Activated CD4-positive, alpha-beta T cell treated with anti-CD3 and anti-CD28 coated beads for 4 hours (primary cell): ENCODE measurements at regions not wholly inside any gene's neighbourhood (a gene's known extent, or its start where the extent isn't known, plus 50 kb on each side); places are given as distances from the start of the nearest gene placed in this dataset.
"Not testable (repeated sequence)": the region's sequence is repeated elsewhere in the genome, so short reads cannot be mapped to it uniquely, and the experiment has no call there.

Source experiments
- DNase-seq, 2 donors: peaks; one replicate each; pipeline ENCODE4 v3.0.0-alpha.2; 2020

DNA sequence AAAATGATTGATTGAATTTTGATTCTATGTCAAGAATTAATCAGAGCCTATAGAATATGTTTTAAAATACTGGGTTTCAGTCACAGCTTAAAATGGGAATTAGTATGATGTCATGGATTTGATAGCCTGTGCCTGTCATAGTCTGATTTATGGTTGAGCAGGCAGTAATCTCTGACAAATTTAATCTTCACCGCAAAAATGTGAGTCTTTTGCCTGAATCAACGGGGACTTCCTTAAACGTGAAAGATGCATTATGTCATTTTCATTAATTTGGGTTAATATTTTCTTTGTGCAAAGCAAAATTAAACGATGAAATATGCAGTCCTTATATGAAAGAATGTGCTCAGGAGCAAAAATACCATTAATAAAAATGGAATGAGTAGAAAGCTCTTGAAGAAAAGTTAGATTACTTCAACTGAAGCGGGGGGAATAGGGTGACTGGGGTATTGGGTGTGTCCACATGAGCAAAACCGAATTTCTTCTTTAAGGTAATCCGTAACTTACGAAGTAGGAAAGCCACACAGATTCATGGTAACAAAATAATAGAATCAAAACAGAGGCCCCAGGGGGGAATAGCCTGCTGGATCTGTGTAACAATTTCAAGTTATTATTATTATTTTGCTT, 339.6 kb upstream of the NOX3 start:
- no peak for DNase-seq

GRCh38 chr6:155791891-155792290, 336.3 kb upstream of the NOX3 start:
- DNase-seq, result no peak

DNA sequence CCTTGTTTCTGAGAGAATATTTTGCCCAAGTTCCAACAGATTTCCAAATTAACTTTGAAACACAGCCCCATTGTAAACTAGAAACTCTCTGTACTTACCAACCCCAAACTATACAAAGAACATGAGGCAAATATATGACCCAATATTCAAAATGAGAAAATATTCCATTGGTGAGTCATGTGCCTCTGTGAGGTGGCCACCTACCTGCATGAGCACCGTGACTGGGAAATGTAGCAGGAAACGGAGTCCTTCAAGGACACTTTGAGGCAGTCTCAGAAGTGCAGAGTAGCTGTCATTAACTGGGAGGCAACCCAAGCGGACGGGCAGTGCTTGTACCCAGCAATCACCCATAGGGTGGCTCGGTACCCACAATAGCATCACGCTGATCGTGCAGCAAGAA, 335.5 kb upstream of the NOX3 start:
- no peak for DNase-seq

DNA sequence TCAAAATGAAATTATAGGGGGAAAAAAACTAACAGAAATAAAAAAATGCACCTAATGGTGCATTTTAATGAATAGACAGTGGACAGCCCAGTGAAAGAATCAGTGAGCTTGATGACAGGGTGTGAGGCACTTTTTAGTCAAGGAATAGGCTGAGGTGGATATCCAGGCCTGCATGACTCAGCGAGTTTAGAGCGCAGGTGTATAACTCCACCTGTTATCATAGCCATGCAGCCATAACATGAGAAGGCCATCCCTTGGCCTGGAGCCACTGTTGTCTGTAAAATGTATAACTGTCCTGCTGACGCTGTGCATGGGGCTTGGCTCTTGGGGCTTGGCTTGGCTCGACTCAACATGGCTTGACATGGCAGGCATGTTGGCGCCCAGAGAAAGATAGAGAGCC, 331.5 kb upstream of the NOX3 start:
- DNase-seq, result no peak

GRCh38 chr6:155786528-155786927, 330.9 kb upstream of the NOX3 start:
- no peak for DNase-seq

GRCh38 chr6:155782739-155783459, 327.3 kb upstream of the NOX3 start:
- DNase-seq, result no peak

DNA sequence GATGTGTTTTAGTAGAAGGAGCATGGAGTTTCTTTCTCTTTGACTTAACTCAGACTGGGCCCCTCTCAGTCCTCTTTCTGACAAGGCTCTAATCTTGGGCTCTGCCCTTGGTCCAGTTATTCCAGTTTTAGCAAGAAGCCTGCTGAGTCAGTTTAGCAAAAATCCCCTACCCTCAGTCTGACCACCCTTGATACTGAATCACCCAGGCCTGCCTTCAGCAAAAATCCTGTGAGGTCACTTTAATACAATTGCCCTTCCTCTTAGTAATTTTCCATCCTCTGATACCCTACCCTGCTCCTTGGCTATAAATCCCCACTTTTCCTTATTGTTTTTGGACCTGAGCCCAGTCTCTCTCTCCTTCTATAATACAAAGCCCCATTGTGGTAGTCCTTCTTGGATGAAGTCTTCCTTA, 326.7 kb upstream of the NOX3 start:
- no peak for DNase-seq

DNA sequence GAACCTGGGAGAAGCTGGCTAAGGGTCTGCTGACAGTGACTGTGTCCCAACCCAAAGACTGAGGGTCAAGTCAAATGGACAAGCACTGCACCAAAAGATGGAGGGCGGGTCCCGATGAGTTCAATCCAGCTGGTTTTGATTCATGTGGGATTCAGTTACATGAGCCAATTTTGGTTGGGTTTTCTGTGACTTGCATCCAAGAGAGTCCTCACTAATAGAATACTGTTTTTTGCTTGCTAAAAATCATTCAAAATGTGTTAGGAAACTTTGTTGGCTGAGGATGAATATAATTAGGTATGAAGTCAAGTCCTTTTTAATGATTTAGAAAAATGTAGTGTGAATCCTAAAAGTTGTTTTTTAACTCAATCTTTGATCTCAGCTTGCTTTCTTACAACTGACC, 323.8 kb upstream of the NOX3 start:
- DNase-seq, result no peak

DNA sequence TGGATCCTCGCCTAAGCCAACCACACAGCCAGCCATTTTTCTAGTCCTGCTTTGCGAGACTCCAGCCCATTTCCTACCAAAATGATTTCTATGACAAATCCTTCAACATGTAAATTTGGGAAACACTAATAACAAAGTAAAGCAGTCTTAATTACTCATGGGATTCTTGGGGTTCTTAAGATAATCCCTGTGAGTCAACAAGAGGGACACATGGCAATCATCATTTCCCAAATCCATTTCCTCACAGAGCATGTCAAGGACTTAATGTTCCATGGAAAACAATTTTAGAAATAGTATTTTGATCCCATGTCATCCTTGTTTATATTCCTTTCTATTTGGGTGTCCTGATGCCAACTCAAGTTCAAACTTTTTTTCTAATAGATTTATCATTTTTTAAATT, 322.7 kb upstream of the NOX3 start:
- no peak for DNase-seq

DNA sequence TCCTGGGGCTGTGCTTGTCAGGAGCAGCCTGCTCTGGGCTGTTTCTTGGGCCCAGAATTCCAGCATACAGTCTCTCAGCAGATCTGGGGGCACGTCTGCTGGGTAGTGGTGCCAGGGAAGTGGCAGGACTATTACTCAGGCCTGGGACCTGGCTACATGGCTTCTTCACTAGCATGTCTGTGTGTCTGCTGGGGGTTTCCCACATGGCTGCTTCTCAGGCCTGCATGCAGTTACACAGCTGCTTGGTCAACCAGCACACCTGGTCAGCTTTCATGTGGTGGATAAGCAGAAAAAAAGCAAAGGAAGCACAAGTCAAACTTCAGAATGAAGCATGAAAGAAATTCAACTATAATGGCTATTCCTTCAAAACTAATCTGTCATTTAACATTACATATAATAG, 316.2 kb upstream of the NOX3 start:
- no peak for DNase-seq

GRCh38 chr6:155770856-155771255, 315.2 kb upstream of the NOX3 start:
- no peak for DNase-seq

GRCh38 chr6:155770313-155770712, 314.7 kb upstream of the NOX3 start:
- no peak for DNase-seq

DNA sequence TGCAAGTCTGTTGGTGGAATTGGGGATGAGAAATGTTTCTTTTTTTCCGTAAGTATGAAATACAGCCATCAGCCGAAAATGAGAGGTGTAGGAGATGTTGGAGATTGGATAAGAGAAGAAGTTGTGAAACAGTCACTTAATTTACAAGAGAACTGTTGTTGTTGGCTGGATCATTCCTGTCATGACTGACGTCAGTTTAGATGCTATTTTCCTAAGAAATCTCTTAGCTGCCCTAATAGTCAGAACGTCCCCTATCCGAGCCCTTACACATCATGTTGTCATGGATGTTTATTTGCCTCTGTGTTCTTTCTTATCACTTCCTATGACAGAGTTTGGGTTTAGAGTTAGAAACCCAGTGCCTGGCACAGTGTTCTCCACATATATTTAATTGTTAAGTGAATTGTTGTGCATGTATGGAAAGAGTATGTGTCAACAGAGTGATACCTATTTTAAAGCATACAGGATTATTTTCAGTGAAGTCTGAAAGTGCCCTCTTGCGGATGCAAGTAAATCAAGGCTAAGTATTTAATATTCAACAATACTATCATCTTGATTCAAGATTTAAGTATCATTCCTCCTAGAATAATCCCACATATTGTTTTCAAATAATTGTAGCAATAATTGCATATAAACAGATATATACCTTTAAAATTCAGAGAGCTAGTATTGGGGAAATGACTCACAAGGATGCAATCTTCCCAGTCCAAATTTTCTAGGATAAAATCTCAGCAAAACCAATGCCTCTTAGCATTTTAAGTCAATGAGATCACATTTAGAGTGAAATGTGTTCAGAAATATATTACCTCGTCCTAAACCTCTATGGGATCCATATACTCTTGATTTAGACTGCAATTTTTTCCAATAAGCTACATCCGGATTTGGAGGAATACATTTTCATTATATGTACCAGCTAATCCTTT, 309.9 kb upstream of the NOX3 start:
- no peak for DNase-seq

GRCh38 chr6:155762649-155763048, 307.0 kb upstream of the NOX3 start:
- DNase-seq, result no peak

- no peak for DNase-seq
Observed at GRCh38 chr6:155755452-155755851, 299.8 kb upstream of the NOX3 start.

DNA sequence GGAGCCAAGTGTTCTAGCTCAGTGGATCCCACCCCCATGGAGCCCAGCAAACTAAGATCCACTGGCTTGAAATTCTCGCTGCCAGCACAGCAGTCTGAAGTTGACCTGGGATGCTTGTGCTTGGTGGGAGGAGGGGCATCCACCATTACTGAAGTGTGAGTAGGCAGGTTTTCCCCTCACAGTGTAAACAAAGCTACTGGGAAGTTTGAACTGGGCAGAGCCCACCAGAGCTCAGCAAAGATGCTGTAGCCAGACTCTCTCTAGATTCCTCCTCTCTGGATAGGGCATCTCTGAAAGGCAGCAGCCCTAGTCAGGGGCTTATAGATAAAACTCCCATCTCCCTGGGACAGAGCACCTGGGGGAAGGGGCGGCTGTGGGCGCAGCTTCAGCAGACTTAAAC, 293.1 kb upstream of the NOX3 start:
- DNase-seq, result not testable (repeated sequence)

GRCh38 chr6:155747491-155747890, 291.9 kb upstream of the NOX3 start:
- no peak for DNase-seq

GRCh38 chr6:155740781-155741399, 285.3 kb upstream of the NOX3 start:
- DNase-seq, result no peak

GRCh38 chr6:155738602-155739105, 283.0 kb upstream of the NOX3 start:
- DNase-seq, result no peak

DNA sequence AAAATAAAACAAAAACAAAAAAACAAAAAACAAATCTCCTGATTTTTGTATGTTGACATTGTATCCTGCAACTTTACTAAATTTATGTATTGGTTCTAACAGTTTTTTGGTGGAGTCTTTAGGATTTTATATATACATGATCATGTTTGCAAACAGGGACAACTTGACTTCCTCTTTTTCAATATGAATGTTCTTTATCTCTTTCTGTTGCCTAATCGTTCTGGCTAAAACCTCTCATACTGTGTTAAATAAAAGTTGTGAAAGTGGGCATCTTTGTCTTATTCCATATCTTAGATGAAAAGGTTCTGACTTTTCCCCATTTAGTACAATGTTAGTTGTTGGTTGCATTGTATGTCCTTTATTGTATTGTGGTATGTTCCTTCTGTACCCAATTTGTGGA, 261.7 kb upstream of the NOX3 start:
- DNase-seq, result no peak

DNA sequence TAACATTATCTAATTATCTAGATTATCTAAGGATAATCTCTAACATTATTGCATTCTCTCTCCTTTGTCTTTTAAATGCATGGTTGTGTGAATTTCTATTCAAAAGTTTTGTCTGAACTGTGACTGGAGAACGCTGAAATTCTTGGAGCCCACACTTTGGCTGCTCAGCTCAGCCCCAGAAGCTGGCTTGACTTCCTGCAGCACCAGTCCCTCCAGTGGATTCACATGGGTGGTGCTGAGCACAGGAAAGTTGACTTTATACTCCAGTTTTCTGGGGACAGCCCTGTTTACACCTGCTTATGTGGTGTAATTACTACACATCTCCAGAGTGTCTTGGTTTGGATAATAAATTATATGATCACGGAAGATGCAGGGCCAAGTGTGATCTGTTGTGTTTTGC, 255.1 kb upstream of the NOX3 start:
- DNase-seq, result no peak

GRCh38 chr6:155709262-155709661, 253.6 kb upstream of the NOX3 start:
- no peak for DNase-seq

DNA sequence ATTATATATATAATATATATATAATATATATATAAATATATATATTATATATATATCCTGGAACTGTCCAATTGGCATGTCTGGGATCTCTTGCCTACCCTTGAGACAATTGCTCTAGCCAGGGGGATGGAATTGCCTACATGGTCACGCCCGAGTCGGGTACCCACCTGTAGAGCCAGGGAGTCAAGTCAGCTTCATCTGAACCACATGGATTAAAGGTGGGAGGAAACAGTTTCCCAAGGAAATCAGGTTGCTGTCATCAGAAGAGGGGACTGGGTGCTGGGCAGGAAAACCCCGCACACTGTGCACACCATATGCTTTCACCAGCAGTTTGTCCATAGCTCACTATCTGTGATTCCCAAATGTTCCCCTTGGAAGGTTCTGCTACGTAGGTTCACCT, 252.5 kb upstream of the NOX3 start:
- DNase-seq, result no peak
